HUES48 (cell line): ENCODE measurements at regions not wholly inside any gene's neighbourhood (a gene's known extent, or its start where the extent isn't known, plus 50 kb on each side); places are given as distances from the start of the nearest gene placed in this dataset.

Source experiments
- H3K27ac ChIP-seq: one replicate; pipeline ENCODE4 v1.7.0; 2013; ENCODE audit warnings: low read depth, low read length, inconsistent platforms
- H3K27me3 ChIP-seq: 2 replicates; pipeline ENCODE4 v1.6.1; 2013; ENCODE audit warnings: mild to moderate bottlenecking, low read length; ENCODE audit not compliant: control insufficient read depth, insufficient read depth
- H3K36me3 ChIP-seq: 2 replicates; pipeline ENCODE4 v1.6.1; 2013; ENCODE audit warnings: low read length; ENCODE audit not compliant: control insufficient read depth, insufficient read depth
- H3K4me1 ChIP-seq: 2 replicates; pipeline ENCODE4 v1.6.1; 2013; ENCODE audit warnings: mild to moderate bottlenecking, low read length; ENCODE audit not compliant: control insufficient read depth, insufficient read depth
- H3K4me3 ChIP-seq: 2 replicates; pipeline ENCODE4 v1.5.1; 2013; ENCODE audit warnings: mild to moderate bottlenecking, low read depth, low read length
- H3K9ac ChIP-seq: 2 replicates; pipeline ENCODE4 v1.6.1; 2013; ENCODE audit warnings: mild to moderate bottlenecking, low read depth, low read length, moderate library complexity
- H3K9me3 ChIP-seq: 2 replicates; pipeline ENCODE4 v1.6.1; 2013; ENCODE audit warnings: low read length; ENCODE audit not compliant: control insufficient read depth, insufficient read depth

- Histone ChIP-seq H3K4me1 (peaks cover 21% of the 10 kb centered on the region), H3K9ac (no peak overlapping the region), H3K4me3 (no peak overlapping the region), H3K36me3 (no peaks in the 10 kb centered on the region), H3K27me3 (no peaks in the 10 kb centered on the region), H3K9me3 (no peaks in the 10 kb centered on the region), H3K27ac (no peak overlapping the region)
Measured at GRCh38 chr12:126551869-126552268, 1486.6 kb downstream of the AACS start.

GRCh38 chr12:126554625-126555024 is 1489.4 kb downstream of the AACS start:
- H3K27me3 ChIP-seq = no peaks in the 10 kb centered on the region
- no peak overlapping the region for H3K9ac ChIP-seq
- H3K36me3 ChIP-seq = no peaks in the 10 kb centered on the region
- H3K9me3 ChIP-seq = no peaks in the 10 kb centered on the region
- H3K4me3 ChIP-seq = no peak overlapping the region
- H3K4me1 ChIP-seq = peaks cover 20% of the 10 kb centered on the region
- peak overlapping the region; percentile 81 for H3K27ac ChIP-seq

GRCh38 chr12:126557659-126558058 is 1492.4 kb downstream of the AACS start:
- Histone ChIP-seq H3K9me3 (no peaks in the 10 kb centered on the region), H3K27ac (no peak overlapping the region), H3K4me1 (peaks cover 15% of the 10 kb centered on the region), H3K9ac (no peak overlapping the region), H3K36me3 (no peaks in the 10 kb centered on the region), H3K4me3 (no peak overlapping the region), H3K27me3 (no peaks in the 10 kb centered on the region)

- no peaks in the 10 kb centered on the region for H3K27me3 ChIP-seq
- no peaks in the 10 kb centered on the region for H3K36me3 ChIP-seq
- no peak overlapping the region for H3K27ac ChIP-seq
- peaks cover 14% of the 10 kb centered on the region for H3K4me1 ChIP-seq
- H3K9ac ChIP-seq = no peak overlapping the region
- no peak overlapping the region for H3K4me3 ChIP-seq
- no peaks in the 10 kb centered on the region for H3K9me3 ChIP-seq
Measured at GRCh38 chr12:126558219-126558618, 1493.0 kb downstream of the AACS start.

- Histone ChIP-seq H3K4me1 (peaks cover 11% of the 10 kb centered on the region), H3K27ac (no peak overlapping the region), H3K9me3 (no peaks in the 10 kb centered on the region), H3K4me3 (no peak overlapping the region), H3K9ac (no peak overlapping the region), H3K36me3 (no peaks in the 10 kb centered on the region), H3K27me3 (no peaks in the 10 kb centered on the region)
Measured at GRCh38 chr12:126558810-126559209, 1493.6 kb downstream of the AACS start.

GRCh38 chr12:126567016-126567415 is 1501.8 kb downstream of the AACS start:
- Histone ChIP-seq H3K27ac (no peak overlapping the region), H3K27me3 (no peaks in the 10 kb centered on the region), H3K4me3 (no peak overlapping the region), H3K9me3 (0 out of 2 replicates have a peak, but pooled peaks cover 3% of the 10 kb centered on the region), H3K36me3 (no peaks in the 10 kb centered on the region), H3K9ac (no peak overlapping the region), H3K4me1 (no peaks in the 10 kb centered on the region)

- no peak overlapping the region for H3K4me3 ChIP-seq
- H3K27me3 ChIP-seq = no peaks in the 10 kb centered on the region
- no peak overlapping the region for H3K27ac ChIP-seq
- H3K36me3 ChIP-seq = no peaks in the 10 kb centered on the region
- no peaks in the 10 kb centered on the region for H3K4me1 ChIP-seq
- no peak overlapping the region for H3K9ac ChIP-seq
- H3K9me3 ChIP-seq = 0 out of 2 replicates have a peak, but pooled peaks cover 3% of the 10 kb centered on the region
Measured at GRCh38 chr12:126569706-126570105, 1504.5 kb downstream of the AACS start.

GRCh38 chr12:126570566-126570965 is 1505.3 kb downstream of the AACS start:
- Histone ChIP-seq H3K9ac (no peak overlapping the region), H3K27me3 (no peaks in the 10 kb centered on the region), H3K36me3 (no peaks in the 10 kb centered on the region), H3K27ac (no peak overlapping the region), H3K4me1 (no peaks in the 10 kb centered on the region), H3K4me3 (no peak overlapping the region), H3K9me3 (0 out of 2 replicates have a peak, but pooled peaks cover 3% of the 10 kb centered on the region)

GRCh38 chr12:126572170-126572569 is 1506.9 kb downstream of the AACS start:
- Histone ChIP-seq H3K4me3 (no peak overlapping the region), H3K27ac (no peak overlapping the region), H3K4me1 (no peaks in the 10 kb centered on the region), H3K27me3 (no peaks in the 10 kb centered on the region), H3K36me3 (no peaks in the 10 kb centered on the region), H3K9ac (no peak overlapping the region), H3K9me3 (no peaks in the 10 kb centered on the region)

GRCh38 chr12:126581655-126582054 is 1516.4 kb downstream of the AACS start:
- Histone ChIP-seq H3K9me3 (no peaks in the 10 kb centered on the region), H3K36me3 (no peaks in the 10 kb centered on the region), H3K27ac (no peak overlapping the region), H3K4me3 (no peak overlapping the region), H3K4me1 (no peaks in the 10 kb centered on the region), H3K27me3 (no peaks in the 10 kb centered on the region), H3K9ac (no peak overlapping the region)

- no peak overlapping the region for H3K9ac ChIP-seq
- H3K27ac ChIP-seq = no peak overlapping the region
- no peaks in the 10 kb centered on the region for H3K9me3 ChIP-seq
- no peak overlapping the region for H3K4me3 ChIP-seq
- H3K4me1 ChIP-seq = no peaks in the 10 kb centered on the region
- no peaks in the 10 kb centered on the region for H3K36me3 ChIP-seq
- H3K27me3 ChIP-seq = no peaks in the 10 kb centered on the region
Measured at GRCh38 chr12:126582231-126582630, 1517.0 kb downstream of the AACS start.
